ENCODE measurements at regions not wholly inside any gene's neighbourhood (a gene's known extent, or its start where the extent isn't known, plus 50 kb on each side); places are given as distances from the start of the nearest gene placed in this dataset.

GRCh38 chr5:155595791-155596190, 582.2 kb downstream of the KIF4B start:
- no peaks in the 10 kb centered on the region for H3K36me3 ChIP-seq (ENCODE audit: control insufficient read depth, insufficient read depth, low read length)
- no peak overlapping the region for H3K4me3 ChIP-seq (ENCODE audit: low read depth, low read length)
- TF ChIP-seq CTCF (IDR thresholded peaks at IDR 0.05; ENCODE audit: insufficient read depth, low read length, severe bottlenecking) = no peak
- FAIRE-seq = no peak
- DNase-seq (ENCODE audit: low read depth) = no peak
- no peaks in the 10 kb centered on the region for H3K27me3 ChIP-seq (ENCODE audit: control insufficient read depth, insufficient read depth, low read length)

GRCh38 chr5:155598552-155598951, 585.0 kb downstream of the KIF4B start:
- H3K27me3 ChIP-seq (ENCODE audit: control insufficient read depth, insufficient read depth, low read length) = no peaks in the 10 kb centered on the region
- TF ChIP-seq CTCF (IDR thresholded peaks at IDR 0.05; ENCODE audit: insufficient read depth, low read length, severe bottlenecking) = no peak
- no peak for FAIRE-seq
- DNase-seq (ENCODE audit: low read depth) = no peak
- H3K4me3 ChIP-seq (ENCODE audit: low read depth, low read length) = no peak overlapping the region
- no peaks in the 10 kb centered on the region for H3K36me3 ChIP-seq (ENCODE audit: control insufficient read depth, insufficient read depth, low read length)

GRCh38 chr5:155605920-155606319, 592.4 kb downstream of the KIF4B start:
- FAIRE-seq (no peak), DNase-seq (ENCODE audit: low read depth) (no peak)
- no peak for TF ChIP-seq CTCF (IDR thresholded peaks at IDR 0.05; ENCODE audit: insufficient read depth, low read length, severe bottlenecking)
- H3K27me3 ChIP-seq (ENCODE audit: control insufficient read depth, insufficient read depth, low read length) = no peaks in the 10 kb centered on the region
- no peak overlapping the region for H3K4me3 ChIP-seq (ENCODE audit: low read depth, low read length)
- H3K36me3 ChIP-seq (ENCODE audit: control insufficient read depth, insufficient read depth, low read length) = no peaks in the 10 kb centered on the region

GRCh38 chr5:155616779-155617392, 603.3 kb downstream of the KIF4B start:
- Histone ChIP-seq H3K36me3 (ENCODE audit: control insufficient read depth, insufficient read depth, low read length) (no peaks in the 10 kb centered on the region), H3K27me3 (ENCODE audit: control insufficient read depth, insufficient read depth, low read length) (no peaks in the 10 kb centered on the region), H3K4me3 (ENCODE audit: low read depth, low read length) (no peak overlapping the region)
- FAIRE-seq (no peak), DNase-seq (ENCODE audit: low read depth) (no peak)
- peak; percentile 26 for TF ChIP-seq CTCF (IDR thresholded peaks at IDR 0.05; ENCODE audit: insufficient read depth, low read length, severe bottlenecking)

- TF ChIP-seq CTCF (IDR thresholded peaks at IDR 0.05; ENCODE audit: insufficient read depth, low read length, severe bottlenecking) = no peak
- H3K4me3 ChIP-seq (ENCODE audit: low read depth, low read length) = no peak overlapping the region
- no peaks in the 10 kb centered on the region for H3K36me3 ChIP-seq (ENCODE audit: control insufficient read depth, insufficient read depth, low read length)
- no peak for FAIRE-seq
- no peak for DNase-seq (ENCODE audit: low read depth)
- H3K27me3 ChIP-seq (ENCODE audit: control insufficient read depth, insufficient read depth, low read length) = no peaks in the 10 kb centered on the region
These were observed 606.1 kb downstream of the KIF4B start for GRCh38 chr5:155619688-155620087.

- Histone ChIP-seq H3K36me3 (ENCODE audit: control insufficient read depth, insufficient read depth, low read length) (no peaks in the 10 kb centered on the region), H3K27me3 (ENCODE audit: control insufficient read depth, insufficient read depth, low read length) (no peaks in the 10 kb centered on the region), H3K4me3 (ENCODE audit: low read depth, low read length) (no peak overlapping the region)
- FAIRE-seq = no peak
- DNase-seq (ENCODE audit: low read depth) = no peak
- TF ChIP-seq CTCF (IDR thresholded peaks at IDR 0.05; ENCODE audit: insufficient read depth, low read length, severe bottlenecking) = no peak
These were observed 607.4 kb downstream of the KIF4B start for GRCh38 chr5:155620821-155621410.

Data from bronchial epithelial cell (primary cell).